Umbilical cord (tissue), 1 donor: ENCODE measurements at regions not wholly inside any gene's neighbourhood (a gene's known extent, or its start where the extent isn't known, plus 50 kb on each side); places are given as distances from the start of the nearest gene placed in this dataset.
"Not testable (repeated sequence)": the region's sequence is repeated elsewhere in the genome, so short reads cannot be mapped to it uniquely, and the experiment has no call there.

ENCODE experiments used
- DNase-seq: peaks from one replicate; pipeline ENCODE4 v3.0.0-alpha.2; 2015; ENCODE audit warnings: low spot score

GRCh38 chr2:66243809-66244208 is 191.1 kb upstream of the MEIS1 start:
- DNase-seq, result not testable (repeated sequence)

- DNase-seq, result not testable (repeated sequence)
These were observed 192.0 kb upstream of the MEIS1 start for GRCh38 chr2:66242888-66243287.

- no peak for DNase-seq
These were observed 192.7 kb upstream of the MEIS1 start for GRCh38 chr2:66242099-66242789.

- no peak for DNase-seq
These were observed 194.6 kb upstream of the MEIS1 start for GRCh38 chr2:66240286-66240685.

GRCh38 chr2:66239655-66240054 is 195.3 kb upstream of the MEIS1 start:
- no peak for DNase-seq

- DNase-seq, result no peak
These were observed 197.0 kb upstream of the MEIS1 start for GRCh38 chr2:66237803-66238379.

GRCh38 chr2:66236816-66237802 is 197.8 kb upstream of the MEIS1 start:
- no peak for DNase-seq

GRCh38 chr2:66236067-66236685 is 198.7 kb upstream of the MEIS1 start:
- DNase-seq, result no peak

GRCh38 chr2:66235428-66235827 is 199.5 kb upstream of the MEIS1 start:
- DNase-seq, result no peak

GRCh38 chr2:66233981-66234380 is 200.9 kb upstream of the MEIS1 start:
- peak; percentile 3 for DNase-seq

- no peak for DNase-seq
These were observed 206.8 kb upstream of the MEIS1 start for GRCh38 chr2:66228128-66228547.

GRCh38 chr2:66217039-66217585 is 217.8 kb upstream of the MEIS1 start:
- DNase-seq, result no peak

- DNase-seq, result no peak
These were observed 222.2 kb upstream of the MEIS1 start for GRCh38 chr2:66212749-66213148.

GRCh38 chr2:66202586-66202985 is 232.3 kb upstream of the MEIS1 start:
- DNase-seq, result no peak

GRCh38 chr2:66201242-66201641 is 233.7 kb upstream of the MEIS1 start:
- no peak for DNase-seq

GRCh38 chr2:66198873-66199272 is 236.1 kb upstream of the MEIS1 start:
- DNase-seq, result no peak

GRCh38 chr2:66192888-66193287 is 242.0 kb upstream of the MEIS1 start:
- no peak for DNase-seq

GRCh38 chr2:66191311-66191710 is 243.6 kb upstream of the MEIS1 start:
- no peak for DNase-seq

- DNase-seq, result peak; percentile 2
These were observed 245.4 kb upstream of the MEIS1 start for GRCh38 chr2:66189553-66189952.

GRCh38 chr2:66186537-66186936 is 248.4 kb upstream of the MEIS1 start:
- no peak for DNase-seq

- DNase-seq, result no peak
These were observed 249.3 kb upstream of the MEIS1 start for GRCh38 chr2:66185497-66186054.
